Body of pancreas (tissue), 4 donors: ENCODE measurements at regions not wholly inside any gene's neighbourhood (a gene's known extent, or its start where the extent isn't known, plus 50 kb on each side); places are given as distances from the start of the nearest gene placed in this dataset.

Experiments used
- CTCF ChIP-seq, 7 experiments: fragments of 450-650 bp in 4 of 7; fragments of 200-600 bp in 3 of 7; sonication (generic) in 3 of 7; IDR thresholded peaks; one replicate each; pipeline ENCODE4 v1.5.1; 2016 to 2019; ENCODE audit warnings: antibody characterized with exemption in 7 of 7
- POLR2A ChIP-seq, 3 donors: fragments of 450-650 bp; IDR thresholded peaks; one replicate each; pipeline ENCODE4 v1.6.1; 2016; ENCODE audit warnings: antibody characterized with exemption in 3 of 3, mild to moderate bottlenecking in 2 of 3

GRCh38 chr17:71251276-71251675 is 869.5 kb upstream of the SOX9 start:
- TF ChIP-seq CTCF (IDR thresholded peaks at IDR 0.05) (no peak), POLR2A (IDR thresholded peaks at IDR 0.05) (no peak)
